Liver (tissue), 7 donors: ENCODE measurements at regions not wholly inside any gene's neighbourhood (a gene's known extent, or its start where the extent isn't known, plus 50 kb on each side); places are given as distances from the start of the nearest gene placed in this dataset.

Experiments
- DNase-seq: peaks from one replicate; pipeline ENCODE4 v3.0.0-alpha.2; 2017; ENCODE audit warnings: low spot score
- H3K27ac ChIP-seq, 2 donors: one replicate each; pipeline ENCODE4 v1.7.0; 2013; ENCODE audit warnings: inconsistent platforms in 2 of 2, low read length in 2 of 2, control low read depth in 1 of 2, low read depth in 1 of 2, mild to moderate bottlenecking in 1 of 2
- H3K27me3 ChIP-seq, 4 donors: one replicate each; pipeline versions ENCODE4 v1.6.1 to v1.7.0; 2013; ENCODE audit warnings: low read length in 3 of 4, inconsistent platforms in 1 of 4, mild to moderate bottlenecking in 1 of 4, moderate library complexity in 1 of 4; ENCODE audit not compliant: control insufficient read depth in 4 of 4, insufficient read depth in 4 of 4
- H3K36me3 ChIP-seq, 4 donors: one replicate each; pipeline versions ENCODE4 v1.6.1 to v1.7.0; 2013; ENCODE audit warnings: low read length in 3 of 4, mild to moderate bottlenecking in 3 of 4, low read depth in 1 of 4, moderate library complexity in 1 of 4; ENCODE audit not compliant: control insufficient read depth in 4 of 4, insufficient read depth in 3 of 4
- H3K4me1 ChIP-seq, 4 donors: one replicate each; pipeline versions ENCODE4 v1.6.1 to v1.7.0; 2013; ENCODE audit warnings: low read length in 3 of 4, mild to moderate bottlenecking in 3 of 4, moderate library complexity in 1 of 4; ENCODE audit not compliant: control insufficient read depth in 4 of 4, insufficient read depth in 4 of 4
- H3K4me3 ChIP-seq, 3 donors: one replicate each; pipeline versions ENCODE4 v1.6.1 to v1.7.0; 2013; ENCODE audit warnings: low read length in 3 of 3, control low read depth in 1 of 3, low read depth in 1 of 3, mild to moderate bottlenecking in 1 of 3
- H3K9ac ChIP-seq, 2 donors: one replicate each; pipeline ENCODE4 v1.7.0; 2013; ENCODE audit warnings: low read length in 2 of 2, mild to moderate bottlenecking in 2 of 2, moderate library complexity in 2 of 2, control low read depth in 1 of 2, low read depth in 1 of 2
- H3K9me3 ChIP-seq, 4 donors: one replicate each; pipeline versions ENCODE4 v1.6.1 to v1.7.0; 2013; ENCODE audit warnings: low read length in 3 of 4; ENCODE audit not compliant: control insufficient read depth in 4 of 4
- ATF3 ChIP-seq: IDR thresholded peaks from 2 replicates; pipeline ENCODE4 v1.6.1; 2016; ENCODE audit warnings: antibody characterized with exemption
- EGR1 ChIP-seq, 2 donors: IDR thresholded peaks; 2 replicates each; pipeline ENCODE4 v1.6.1; 2016 to 2018; ENCODE audit warnings: antibody characterized with exemption in 2 of 2, low read depth in 2 of 2
- FOXA1 ChIP-seq: IDR thresholded peaks from 2 replicates; pipeline ENCODE4 v1.6.1; 2016; ENCODE audit warnings: antibody characterized with exemption
- FOXA2 ChIP-seq: IDR thresholded peaks from 2 replicates; pipeline ENCODE4 v1.6.1; 2016; ENCODE audit warnings: antibody characterized with exemption
- GABPA ChIP-seq, 2 donors: IDR thresholded peaks in 1 of 2; conservative IDR thresholded peaks in 1 of 2; 2 replicates each; pipeline ENCODE4 v1.6.1; 2016; ENCODE audit warnings: antibody characterized with exemption in 2 of 2, mild to moderate bottlenecking in 1 of 2, moderate library complexity in 1 of 2
- HNF4A ChIP-seq, 2 donors: conservative IDR thresholded peaks; 2 replicates each; pipeline ENCODE4 v1.6.1; 2016; ENCODE audit warnings: antibody characterized with exemption in 2 of 2, mild to moderate bottlenecking in 2 of 2
- HNF4G ChIP-seq: IDR thresholded peaks from 2 replicates; pipeline ENCODE4 v1.6.1; 2016; ENCODE audit warnings: antibody characterized with exemption
- JUND ChIP-seq, 2 donors: IDR thresholded peaks; 2 replicates each; pipeline ENCODE4 v1.6.1; 2016; ENCODE audit warnings: antibody characterized with exemption in 2 of 2
- NR2F2 ChIP-seq: IDR thresholded peaks from 2 replicates; pipeline ENCODE4 v1.6.1; 2016; ENCODE audit warnings: antibody characterized with exemption
- RXRA ChIP-seq, 2 donors: IDR thresholded peaks; 2 replicates each; pipeline ENCODE4 v1.6.1; 2017 to 2018; ENCODE audit warnings: antibody characterized with exemption in 2 of 2, mild to moderate bottlenecking in 1 of 2
- SP1 ChIP-seq: IDR thresholded peaks from 2 replicates; pipeline ENCODE4 v1.6.1; 2018; ENCODE audit warnings: antibody characterized with exemption, mild to moderate bottlenecking
- TAF1 ChIP-seq: conservative IDR thresholded peaks from 2 replicates; pipeline ENCODE4 v1.6.1; 2016; ENCODE audit warnings: antibody characterized with exemption, mild to moderate bottlenecking
- YY1 ChIP-seq: IDR thresholded peaks from 2 replicates; pipeline ENCODE4 v1.6.1; 2016; ENCODE audit warnings: antibody characterized with exemption, mild to moderate bottlenecking
- ZBTB33 ChIP-seq: IDR thresholded peaks from 2 replicates; pipeline ENCODE4 v1.6.1; 2016; ENCODE audit warnings: antibody characterized with exemption
- WGBS: extraction: QIAGEN DNeasy Blood & Tissue Kit; methylation state at CpG from one replicate; pipeline ENCODE4 v1.1.7; 2013; 5-methylcytosine and 5-hydroxymethylcytosine counted together
- TF ChIP-seq, protein P1 (sequence below): IDR thresholded peaks from 2 replicates; pipeline ENCODE4 v1.6.1; 2016; ENCODE audit warnings: antibody characterized with exemption, mild to moderate bottlenecking
- TF ChIP-seq, protein P2 (sequence below): IDR thresholded peaks from 2 replicates; pipeline ENCODE4 v1.6.1; 2016; ENCODE audit warnings: antibody characterized with exemption
- donor health status: healthy.
- donor health status: healthy.
- donor health status: healthy.
- donor health status: healthy.

- no peak for TF ChIP-seq HNF4A (conservative IDR thresholded peaks at IDR 0.05)
- TF ChIP-seq SP1, result no peak
- no peak for TF ChIP-seq NR2F2
- no peak for TF ChIP-seq TAF1
- DNase-seq, result no peak
- WGBS, result 72% methylated on average over 6 of the region's 6 CpGs
- no peaks in the 10 kb centered on the region for H3K9me3 ChIP-seq
- H3K36me3 ChIP-seq, result no peaks in the 10 kb centered on the region
- no peak overlapping the region for H3K4me3 ChIP-seq
- no peak overlapping the region for H3K27ac ChIP-seq
- H3K4me1 ChIP-seq, result no peaks in the 10 kb centered on the region
- no peaks in the 10 kb centered on the region for H3K27me3 ChIP-seq
- H3K9ac ChIP-seq, result no peak overlapping the region
Observed at GRCh38 chr12:105850103-105850968, 288.4 kb downstream of the NUAK1 start.

DNA sequence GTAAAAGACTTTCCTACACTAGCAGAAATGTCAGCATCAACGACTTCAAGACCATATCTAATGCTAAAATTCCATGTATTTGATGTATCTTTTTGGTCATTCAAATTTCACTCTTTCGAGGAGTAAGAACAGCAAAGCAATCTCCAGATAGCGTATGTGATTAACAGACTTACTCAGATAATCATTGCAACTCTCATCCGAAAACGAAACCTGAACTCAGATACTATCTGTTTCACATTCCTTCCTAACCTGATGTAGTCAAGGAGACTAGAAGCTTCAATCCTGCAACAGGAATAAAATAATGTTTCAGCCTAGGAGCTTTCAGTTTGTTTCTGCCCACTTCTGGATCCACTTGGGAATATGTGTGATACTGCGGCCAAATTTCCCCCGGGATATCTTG lies 286.3 kb downstream of the NUAK1 start:
- H3K4me1 ChIP-seq, result no peaks in the 10 kb centered on the region
- WGBS, result 76% methylated on average over 7 of the region's 7 CpGs
- H3K9me3 ChIP-seq, result no peaks in the 10 kb centered on the region
- no peak overlapping the region for H3K9ac ChIP-seq
- DNase-seq, result no peak
- no peaks in the 10 kb centered on the region for H3K27me3 ChIP-seq
- H3K27ac ChIP-seq, result no peak overlapping the region
- H3K4me3 ChIP-seq, result no peak overlapping the region
- TF ChIP-seq, protein P1, sequence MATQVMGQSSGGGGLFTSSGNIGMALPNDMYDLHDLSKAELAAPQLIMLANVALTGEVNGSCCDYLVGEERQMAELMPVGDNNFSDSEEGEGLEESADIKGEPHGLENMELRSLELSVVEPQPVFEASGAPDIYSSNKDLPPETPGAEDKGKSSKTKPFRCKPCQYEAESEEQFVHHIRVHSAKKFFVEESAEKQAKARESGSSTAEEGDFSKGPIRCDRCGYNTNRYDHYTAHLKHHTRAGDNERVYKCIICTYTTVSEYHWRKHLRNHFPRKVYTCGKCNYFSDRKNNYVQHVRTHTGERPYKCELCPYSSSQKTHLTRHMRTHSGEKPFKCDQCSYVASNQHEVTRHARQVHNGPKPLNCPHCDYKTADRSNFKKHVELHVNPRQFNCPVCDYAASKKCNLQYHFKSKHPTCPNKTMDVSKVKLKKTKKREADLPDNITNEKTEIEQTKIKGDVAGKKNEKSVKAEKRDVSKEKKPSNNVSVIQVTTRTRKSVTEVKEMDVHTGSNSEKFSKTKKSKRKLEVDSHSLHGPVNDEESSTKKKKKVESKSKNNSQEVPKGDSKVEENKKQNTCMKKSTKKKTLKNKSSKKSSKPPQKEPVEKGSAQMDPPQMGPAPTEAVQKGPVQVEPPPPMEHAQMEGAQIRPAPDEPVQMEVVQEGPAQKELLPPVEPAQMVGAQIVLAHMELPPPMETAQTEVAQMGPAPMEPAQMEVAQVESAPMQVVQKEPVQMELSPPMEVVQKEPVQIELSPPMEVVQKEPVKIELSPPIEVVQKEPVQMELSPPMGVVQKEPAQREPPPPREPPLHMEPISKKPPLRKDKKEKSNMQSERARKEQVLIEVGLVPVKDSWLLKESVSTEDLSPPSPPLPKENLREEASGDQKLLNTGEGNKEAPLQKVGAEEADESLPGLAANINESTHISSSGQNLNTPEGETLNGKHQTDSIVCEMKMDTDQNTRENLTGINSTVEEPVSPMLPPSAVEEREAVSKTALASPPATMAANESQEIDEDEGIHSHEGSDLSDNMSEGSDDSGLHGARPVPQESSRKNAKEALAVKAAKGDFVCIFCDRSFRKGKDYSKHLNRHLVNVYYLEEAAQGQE, result no peak
- TF ChIP-seq NR2F2, result no peak
- TF ChIP-seq YY1, result no peak
- TF ChIP-seq EGR1 (IDR thresholded peaks at IDR 0.05; ENCODE audit: low read depth in 2 of 2), result no peak
- TF ChIP-seq JUND (IDR thresholded peaks at IDR 0.05), result no peak
- TF ChIP-seq ZBTB33, result no peak
- TF ChIP-seq, protein P2, sequence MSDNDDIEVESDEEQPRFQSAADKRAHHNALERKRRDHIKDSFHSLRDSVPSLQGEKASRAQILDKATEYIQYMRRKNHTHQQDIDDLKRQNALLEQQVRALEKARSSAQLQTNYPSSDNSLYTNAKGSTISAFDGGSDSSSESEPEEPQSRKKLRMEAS, result no peak
- no peak for TF ChIP-seq ATF3
- no peak for TF ChIP-seq SP1
- no peak for TF ChIP-seq RXRA (IDR thresholded peaks at IDR 0.05)
- TF ChIP-seq FOXA1, result no peak
- no peak for TF ChIP-seq HNF4G
- TF ChIP-seq TAF1, result no peak
- TF ChIP-seq HNF4A (conservative IDR thresholded peaks at IDR 0.05), result no peak
- no peak for TF ChIP-seq FOXA2
- TF ChIP-seq GABPA (IDR thresholded peaks at IDR 0.05 in 1 of 2, conservative IDR thresholded peaks at IDR 0.05 in 1 of 2), result no peak
- no peaks in the 10 kb centered on the region for H3K36me3 ChIP-seq
